ENCODE measurements at regions not wholly inside any gene's neighbourhood (a gene's known extent, or its start where the extent isn't known, plus 50 kb on each side); places are given as distances from the start of the nearest gene placed in this dataset.
A peak's percentile ranks its signal among the peaks of the same experiment; 100 is the strongest.

DNA sequence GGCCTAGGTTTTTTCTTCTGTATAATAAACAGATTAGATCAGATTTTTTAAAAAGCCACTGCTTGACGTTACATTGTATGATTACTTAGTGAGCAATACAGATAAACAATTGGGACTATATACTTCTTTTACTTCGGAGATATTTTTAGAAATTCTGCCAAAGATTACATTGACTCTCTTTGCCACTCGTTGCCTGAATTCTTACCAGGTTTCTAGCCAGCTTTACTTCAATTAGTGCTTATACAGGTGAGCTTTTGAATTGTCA is 156.6 kb downstream of the HAUS1 start (continued):
- TF ChIP-seq, protein P1, sequence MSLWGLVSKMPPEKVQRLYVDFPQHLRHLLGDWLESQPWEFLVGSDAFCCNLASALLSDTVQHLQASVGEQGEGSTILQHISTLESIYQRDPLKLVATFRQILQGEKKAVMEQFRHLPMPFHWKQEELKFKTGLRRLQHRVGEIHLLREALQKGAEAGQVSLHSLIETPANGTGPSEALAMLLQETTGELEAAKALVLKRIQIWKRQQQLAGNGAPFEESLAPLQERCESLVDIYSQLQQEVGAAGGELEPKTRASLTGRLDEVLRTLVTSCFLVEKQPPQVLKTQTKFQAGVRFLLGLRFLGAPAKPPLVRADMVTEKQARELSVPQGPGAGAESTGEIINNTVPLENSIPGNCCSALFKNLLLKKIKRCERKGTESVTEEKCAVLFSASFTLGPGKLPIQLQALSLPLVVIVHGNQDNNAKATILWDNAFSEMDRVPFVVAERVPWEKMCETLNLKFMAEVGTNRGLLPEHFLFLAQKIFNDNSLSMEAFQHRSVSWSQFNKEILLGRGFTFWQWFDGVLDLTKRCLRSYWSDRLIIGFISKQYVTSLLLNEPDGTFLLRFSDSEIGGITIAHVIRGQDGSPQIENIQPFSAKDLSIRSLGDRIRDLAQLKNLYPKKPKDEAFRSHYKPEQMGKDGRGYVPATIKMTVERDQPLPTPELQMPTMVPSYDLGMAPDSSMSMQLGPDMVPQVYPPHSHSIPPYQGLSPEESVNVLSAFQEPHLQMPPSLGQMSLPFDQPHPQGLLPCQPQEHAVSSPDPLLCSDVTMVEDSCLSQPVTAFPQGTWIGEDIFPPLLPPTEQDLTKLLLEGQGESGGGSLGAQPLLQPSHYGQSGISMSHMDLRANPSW (CRISPR knock-in tag; conservative IDR thresholded peaks at IDR 0.05; ENCODE audit: low read depth) = no peak
- TF ChIP-seq JUN (CRISPR knock-in tag; IDR thresholded peaks at IDR 0.05) = no peak

DNA sequence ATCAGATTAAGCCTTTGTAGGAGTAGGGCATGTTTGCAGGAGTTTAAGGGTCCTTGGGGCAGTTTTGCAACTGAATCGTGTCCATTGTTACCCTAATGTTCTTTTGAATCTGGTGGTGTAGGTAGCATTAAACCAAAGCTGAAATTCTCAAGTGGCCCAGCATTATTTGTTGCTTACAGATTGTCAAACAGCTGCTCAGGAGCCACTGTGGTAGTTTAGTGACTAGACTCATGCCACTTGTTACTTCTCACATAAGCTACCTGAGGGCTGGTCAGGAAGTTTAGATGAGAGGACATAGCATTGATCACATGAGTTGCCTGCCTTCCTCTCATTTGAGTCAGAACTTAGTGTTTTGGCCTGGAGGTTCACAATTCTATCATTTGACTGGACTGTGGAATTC is 157.6 kb downstream of the HAUS1 start:
- CTCF ChIA-PET = interaction anchor here (0.6 to 1.3 kb wide), 3 partner anchors 19 to 278 kb away, joined by 4 to 9 read pairs (median 6); a partner anchor contains a TSS
- H3K4me3 Mint-ChIP-seq = peak overlapping the region; percentile 34

DNA sequence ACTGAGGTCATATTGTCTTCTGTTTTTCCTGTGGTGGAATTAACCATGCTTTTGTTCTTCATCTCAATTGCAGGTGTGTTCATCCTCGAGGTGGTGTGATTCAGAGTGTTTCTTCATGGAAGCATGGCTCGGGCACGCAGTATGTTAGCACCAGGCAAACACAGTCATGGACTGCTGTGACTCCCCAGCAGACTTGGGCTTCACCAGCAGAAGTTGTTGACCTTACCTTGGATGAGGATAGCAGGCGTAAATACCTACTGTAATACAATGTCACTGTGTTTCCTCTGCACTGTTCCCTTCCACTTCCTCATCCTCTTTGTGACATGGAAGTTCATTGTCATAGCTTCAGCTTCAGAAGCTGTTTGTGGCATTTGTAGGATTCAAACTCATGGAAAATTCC is 158.7 kb downstream of the HAUS1 start:
- peaks cover 8% of the 10 kb centered on the region for H3K36me3 Mint-ChIP-seq
- no peaks in the 10 kb centered on the region for H3K27me3 Mint-ChIP-seq (ENCODE audit: low read depth)
- ChIA-PET CTCF (no interaction called here), POLR2A (no interaction called here)
- H3K27ac Mint-ChIP-seq = peak overlapping the region; percentile 58
- TF ChIP-seq ZNF263 (CRISPR knock-in tag; IDR thresholded peaks at IDR 0.05; ENCODE audit: low read depth) = no peak
- no peak for TF ChIP-seq SOX15 (CRISPR knock-in tag; IDR thresholded peaks at IDR 0.05)
- TF ChIP-seq, protein P2, sequence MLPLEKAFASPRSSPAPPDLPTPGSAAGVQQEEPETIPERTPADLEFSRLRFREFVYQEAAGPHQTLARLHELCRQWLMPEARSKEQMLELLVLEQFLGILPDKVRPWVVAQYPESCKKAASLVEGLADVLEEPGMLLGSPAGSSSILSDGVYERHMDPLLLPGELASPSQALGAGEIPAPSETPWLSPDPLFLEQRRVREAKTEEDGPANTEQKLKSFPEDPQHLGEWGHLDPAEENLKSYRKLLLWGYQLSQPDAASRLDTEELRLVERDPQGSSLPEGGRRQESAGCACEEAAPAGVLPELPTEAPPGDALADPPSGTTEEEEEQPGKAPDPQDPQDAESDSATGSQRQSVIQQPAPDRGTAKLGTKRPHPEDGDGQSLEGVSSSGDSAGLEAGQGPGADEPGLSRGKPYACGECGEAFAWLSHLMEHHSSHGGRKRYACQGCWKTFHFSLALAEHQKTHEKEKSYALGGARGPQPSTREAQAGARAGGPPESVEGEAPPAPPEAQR (CRISPR knock-in tag; IDR thresholded peaks at IDR 0.05) = no peak
- no peak for TF ChIP-seq TP53 (CRISPR knock-in tag; IDR thresholded peaks at IDR 0.05)
- TF ChIP-seq, protein P3, sequence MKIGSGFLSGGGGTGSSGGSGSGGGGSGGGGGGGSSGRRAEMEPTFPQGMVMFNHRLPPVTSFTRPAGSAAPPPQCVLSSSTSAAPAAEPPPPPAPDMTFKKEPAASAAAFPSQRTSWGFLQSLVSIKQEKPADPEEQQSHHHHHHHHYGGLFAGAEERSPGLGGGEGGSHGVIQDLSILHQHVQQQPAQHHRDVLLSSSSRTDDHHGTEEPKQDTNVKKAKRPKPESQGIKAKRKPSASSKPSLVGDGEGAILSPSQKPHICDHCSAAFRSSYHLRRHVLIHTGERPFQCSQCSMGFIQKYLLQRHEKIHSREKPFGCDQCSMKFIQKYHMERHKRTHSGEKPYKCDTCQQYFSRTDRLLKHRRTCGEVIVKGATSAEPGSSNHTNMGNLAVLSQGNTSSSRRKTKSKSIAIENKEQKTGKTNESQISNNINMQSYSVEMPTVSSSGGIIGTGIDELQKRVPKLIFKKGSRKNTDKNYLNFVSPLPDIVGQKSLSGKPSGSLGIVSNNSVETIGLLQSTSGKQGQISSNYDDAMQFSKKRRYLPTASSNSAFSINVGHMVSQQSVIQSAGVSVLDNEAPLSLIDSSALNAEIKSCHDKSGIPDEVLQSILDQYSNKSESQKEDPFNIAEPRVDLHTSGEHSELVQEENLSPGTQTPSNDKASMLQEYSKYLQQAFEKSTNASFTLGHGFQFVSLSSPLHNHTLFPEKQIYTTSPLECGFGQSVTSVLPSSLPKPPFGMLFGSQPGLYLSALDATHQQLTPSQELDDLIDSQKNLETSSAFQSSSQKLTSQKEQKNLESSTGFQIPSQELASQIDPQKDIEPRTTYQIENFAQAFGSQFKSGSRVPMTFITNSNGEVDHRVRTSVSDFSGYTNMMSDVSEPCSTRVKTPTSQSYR (CRISPR knock-in tag; IDR thresholded peaks at IDR 0.05) = no peak
- TF ChIP-seq GTF2I (CRISPR knock-in tag; conservative IDR thresholded peaks at IDR 0.05) = no peak
- TF ChIP-seq, protein P4, sequence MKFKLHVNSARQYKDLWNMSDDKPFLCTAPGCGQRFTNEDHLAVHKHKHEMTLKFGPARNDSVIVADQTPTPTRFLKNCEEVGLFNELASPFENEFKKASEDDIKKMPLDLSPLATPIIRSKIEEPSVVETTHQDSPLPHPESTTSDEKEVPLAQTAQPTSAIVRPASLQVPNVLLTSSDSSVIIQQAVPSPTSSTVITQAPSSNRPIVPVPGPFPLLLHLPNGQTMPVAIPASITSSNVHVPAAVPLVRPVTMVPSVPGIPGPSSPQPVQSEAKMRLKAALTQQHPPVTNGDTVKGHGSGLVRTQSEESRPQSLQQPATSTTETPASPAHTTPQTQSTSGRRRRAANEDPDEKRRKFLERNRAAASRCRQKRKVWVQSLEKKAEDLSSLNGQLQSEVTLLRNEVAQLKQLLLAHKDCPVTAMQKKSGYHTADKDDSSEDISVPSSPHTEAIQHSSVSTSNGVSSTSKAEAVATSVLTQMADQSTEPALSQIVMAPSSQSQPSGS (CRISPR knock-in tag; IDR thresholded peaks at IDR 0.05; ENCODE audit: borderline replicate concordance, low read depth) = no peak
- TF ChIP-seq MXD4 (CRISPR knock-in tag; IDR thresholded peaks at IDR 0.05; ENCODE audit: borderline replicate concordance) = no peak
- TF ChIP-seq, protein P5, sequence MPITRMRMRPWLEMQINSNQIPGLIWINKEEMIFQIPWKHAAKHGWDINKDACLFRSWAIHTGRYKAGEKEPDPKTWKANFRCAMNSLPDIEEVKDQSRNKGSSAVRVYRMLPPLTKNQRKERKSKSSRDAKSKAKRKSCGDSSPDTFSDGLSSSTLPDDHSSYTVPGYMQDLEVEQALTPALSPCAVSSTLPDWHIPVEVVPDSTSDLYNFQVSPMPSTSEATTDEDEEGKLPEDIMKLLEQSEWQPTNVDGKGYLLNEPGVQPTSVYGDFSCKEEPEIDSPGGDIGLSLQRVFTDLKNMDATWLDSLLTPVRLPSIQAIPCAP (CRISPR knock-in tag; IDR thresholded peaks at IDR 0.05) = no peak
- no peak for TF ChIP-seq ZNF219 (CRISPR knock-in tag; IDR thresholded peaks at IDR 0.05; ENCODE audit: borderline replicate concordance)
- no peak for TF ChIP-seq CBFB (CRISPR knock-in tag; IDR thresholded peaks at IDR 0.05; ENCODE audit: low read depth)
- TF ChIP-seq ZNF317 (CRISPR knock-in tag; IDR thresholded peaks at IDR 0.05; ENCODE audit: borderline replicate concordance, low read depth) = no peak
- H3K4me3 Mint-ChIP-seq = 0 out of 2 replicates have a peak overlapping the region, but pooled peaks have one; percentile 14
- H3K4me1 Mint-ChIP-seq = peaks cover 83% of the 10 kb centered on the region
- ATAC-seq (no peak), DNase-seq (ENCODE audit: low spot score) (no peak)
- H3K9me3 Mint-ChIP-seq = no peaks in the 10 kb centered on the region

More for the DNA sequence above, 157.6 kb downstream of the HAUS1 start:
- POLR2A ChIA-PET = interaction anchor here (1.5 kb wide), 1 partner anchor 88 kb away, joined by 5 read pairs; a partner anchor contains a TSS
- H3K27ac Mint-ChIP-seq = peak overlapping the region; percentile 58
- H3K9me3 Mint-ChIP-seq = no peaks in the 10 kb centered on the region
- ATAC-seq = peak; percentile 74
- DNase-seq (ENCODE audit: low spot score) = no peak
- H3K36me3 Mint-ChIP-seq = peaks cover 8% of the 10 kb centered on the region
- peaks cover 73% of the 10 kb centered on the region for H3K4me1 Mint-ChIP-seq
- no peaks in the 10 kb centered on the region for H3K27me3 Mint-ChIP-seq (ENCODE audit: low read depth)
- TF ChIP-seq SMAD3 (CRISPR knock-in tag; IDR thresholded peaks at IDR 0.05; ENCODE audit: borderline replicate concordance) (0 out of 2 replicates have a peak, but pooled peaks have one; percentile 22), JUN (CRISPR knock-in tag; IDR thresholded peaks at IDR 0.05) (no peak)
- TF ChIP-seq, protein P6, sequence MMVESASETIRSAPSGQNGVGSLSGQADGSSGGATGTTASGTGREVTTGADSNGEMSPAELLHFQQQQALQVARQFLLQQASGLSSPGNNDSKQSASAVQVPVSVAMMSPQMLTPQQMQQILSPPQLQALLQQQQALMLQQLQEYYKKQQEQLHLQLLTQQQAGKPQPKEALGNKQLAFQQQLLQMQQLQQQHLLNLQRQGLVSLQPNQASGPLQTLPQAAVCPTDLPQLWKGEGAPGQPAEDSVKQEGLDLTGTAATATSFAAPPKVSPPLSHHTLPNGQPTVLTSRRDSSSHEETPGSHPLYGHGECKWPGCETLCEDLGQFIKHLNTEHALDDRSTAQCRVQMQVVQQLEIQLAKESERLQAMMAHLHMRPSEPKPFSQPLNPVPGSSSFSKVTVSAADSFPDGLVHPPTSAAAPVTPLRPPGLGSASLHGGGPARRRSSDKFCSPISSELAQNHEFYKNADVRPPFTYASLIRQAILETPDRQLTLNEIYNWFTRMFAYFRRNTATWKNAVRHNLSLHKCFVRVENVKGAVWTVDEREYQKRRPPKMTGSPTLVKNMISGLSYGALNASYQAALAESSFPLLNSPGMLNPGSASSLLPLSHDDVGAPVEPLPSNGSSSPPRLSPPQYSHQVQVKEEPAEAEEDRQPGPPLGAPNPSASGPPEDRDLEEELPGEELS (CRISPR knock-in tag; IDR thresholded peaks at IDR 0.05) = no peak
